Progenitor cell of endocrine pancreas (in vitro differentiated cells): ENCODE measurements at regions not wholly inside any gene's neighbourhood (a gene's known extent, or its start where the extent isn't known, plus 50 kb on each side); places are given as distances from the start of the nearest gene placed in this dataset.

Experiments
- DNase-seq: peaks from one replicate; pipeline ENCODE4 v3.0.0; 2021; ENCODE audit warnings: low spot score; ENCODE audit not compliant: unreplicated experiment
- H3K27ac Mint-ChIP-seq: 2 replicates; pipeline ENCODE4 v1.8.0; 2021; ENCODE audit warnings: mild to moderate bottlenecking, moderate library complexity, mixed read lengths
- H3K27me3 Mint-ChIP-seq: 2 replicates; pipeline ENCODE4 v1.8.0; 2021; ENCODE audit warnings: mixed read lengths
- H3K36me3 Mint-ChIP-seq: 2 replicates; pipeline ENCODE4 v1.8.0; 2022; ENCODE audit warnings: mixed read lengths; ENCODE audit not compliant: insufficient read depth
- H3K4me1 Mint-ChIP-seq: 2 replicates; pipeline ENCODE4 v1.8.0; 2021; ENCODE audit warnings: low read depth, mixed read lengths
- H3K4me3 Mint-ChIP-seq: 2 replicates; pipeline ENCODE4 v1.8.0; 2021; ENCODE audit warnings: low read depth, mild to moderate bottlenecking, moderate library complexity, mixed read lengths
- H3K9me3 Mint-ChIP-seq: 2 replicates; pipeline ENCODE4 v1.8.0; 2021; ENCODE audit warnings: low read depth, mixed read lengths
- CTCF ChIP-seq: fragments of 200-600 bp; sonication (generic); IDR thresholded peaks from one replicate; pipeline ENCODE4 v1.5.0; 2021; ENCODE audit warnings: antibody characterized with exemption, mild to moderate bottlenecking; ENCODE audit not compliant: unreplicated experiment

- Mint-ChIP-seq H3K4me1 (peaks cover 2% of the 10 kb centered on the region), H3K9me3 (no peaks in the 10 kb centered on the region), H3K27me3 (no peaks in the 10 kb centered on the region)
These were observed 1167.8 kb upstream of the MAP3K7 start for GRCh38 chr6:91754691-91755090.

DNA sequence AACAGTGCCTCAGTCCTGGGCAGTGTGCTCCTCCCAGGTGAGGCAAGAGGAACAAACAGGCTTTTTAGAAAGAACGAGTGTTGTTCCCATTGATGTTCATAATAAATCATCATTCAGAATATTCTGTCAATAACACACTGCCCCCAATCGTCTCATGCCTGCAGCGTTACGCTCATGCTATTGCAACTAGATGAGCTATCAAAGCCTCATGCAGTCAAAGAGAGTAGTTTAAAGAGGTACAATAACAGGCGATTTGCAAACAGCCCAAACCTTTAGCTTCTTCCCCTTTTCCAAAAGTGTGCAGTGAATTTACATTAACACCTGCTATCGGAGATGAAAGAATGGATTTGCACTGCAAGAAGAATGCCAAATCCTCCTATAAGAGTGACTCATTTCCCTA lies 1164.7 kb upstream of the MAP3K7 start:
- Mint-ChIP-seq H3K27ac (no peak overlapping the region), H3K4me3 (no peak overlapping the region), H3K27me3 (no peaks in the 10 kb centered on the region), H3K36me3 (no peaks in the 10 kb centered on the region), H3K9me3 (no peaks in the 10 kb centered on the region), H3K4me1 (peaks cover 2% of the 10 kb centered on the region)
- no peak for DNase-seq
- no peak for TF ChIP-seq CTCF

More at GRCh38 chr6:91754691-91755090, 1167.8 kb upstream of the MAP3K7 start:
- DNase-seq: no peak
- no peak overlapping the region for H3K4me3 Mint-ChIP-seq
- no peak overlapping the region for H3K27ac Mint-ChIP-seq
- TF ChIP-seq CTCF: no peak
- no peaks in the 10 kb centered on the region for H3K36me3 Mint-ChIP-seq

GRCh38 chr6:91744566-91744965 lies 1157.7 kb upstream of the MAP3K7 start:
- no peaks in the 10 kb centered on the region for H3K36me3 Mint-ChIP-seq
- H3K4me3 Mint-ChIP-seq: no peak overlapping the region
- peaks cover 5% of the 10 kb centered on the region for H3K4me1 Mint-ChIP-seq
- no peak overlapping the region for H3K27ac Mint-ChIP-seq
- DNase-seq: no peak
- no peaks in the 10 kb centered on the region for H3K27me3 Mint-ChIP-seq
- no peak for TF ChIP-seq CTCF
- no peaks in the 10 kb centered on the region for H3K9me3 Mint-ChIP-seq

GRCh38 chr6:91743756-91744155 lies 1156.9 kb upstream of the MAP3K7 start:
- Mint-ChIP-seq H3K4me1 (peaks cover 5% of the 10 kb centered on the region), H3K27ac (no peak overlapping the region)

DNA sequence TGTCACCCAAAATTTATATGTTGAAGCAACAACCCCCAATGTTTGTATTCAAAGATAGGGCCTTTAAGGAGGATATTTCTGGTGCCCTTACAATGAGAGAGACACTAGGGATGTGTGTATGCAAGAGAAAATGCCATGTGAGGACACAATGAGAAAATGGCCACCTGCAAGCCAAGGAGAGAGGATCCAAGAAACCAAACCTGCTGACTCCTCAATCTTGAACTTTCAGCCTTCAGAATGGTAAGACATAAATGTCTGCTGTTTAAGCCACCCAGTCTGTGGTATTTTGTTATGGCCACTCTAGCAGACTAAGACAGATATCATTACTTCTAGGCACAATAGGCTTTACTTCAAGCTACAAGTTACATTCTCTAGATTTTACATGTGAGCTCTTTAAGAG lies 1145.1 kb upstream of the MAP3K7 start:
- no peak overlapping the region for H3K27ac Mint-ChIP-seq
- no peaks in the 10 kb centered on the region for H3K27me3 Mint-ChIP-seq
- no peaks in the 10 kb centered on the region for H3K4me1 Mint-ChIP-seq
- H3K9me3 Mint-ChIP-seq: peaks cover 4% of the 10 kb centered on the region
- no peak overlapping the region for H3K4me3 Mint-ChIP-seq
- no peaks in the 10 kb centered on the region for H3K36me3 Mint-ChIP-seq
- DNase-seq: no peak
- no peak for TF ChIP-seq CTCF

More at GRCh38 chr6:91743756-91744155, 1156.9 kb upstream of the MAP3K7 start:
- no peak for DNase-seq
- TF ChIP-seq CTCF: no peak
- H3K27me3 Mint-ChIP-seq: no peaks in the 10 kb centered on the region
- H3K9me3 Mint-ChIP-seq: no peaks in the 10 kb centered on the region
- H3K36me3 Mint-ChIP-seq: no peaks in the 10 kb centered on the region
- H3K4me3 Mint-ChIP-seq: no peak overlapping the region
